GM20000 (cell line): ENCODE measurements at regions not wholly inside any gene's neighbourhood (a gene's known extent, or its start where the extent isn't known, plus 50 kb on each side); places are given as distances from the start of the nearest gene placed in this dataset.
"Not testable (repeated sequence)": the region's sequence is repeated elsewhere in the genome, so short reads cannot be mapped to it uniquely, and the experiment has no call there.

Experiments
- DNase-seq: peaks from one replicate; pipeline ENCODE4 v3.0.0; 2012; ENCODE audit warnings: low spot score
- TF ChIP-seq, protein P1 (sequence below): IDR thresholded peaks from 2 replicates; pipeline ENCODE4 v1.5.1; 2012; ENCODE audit warnings: mild to moderate bottlenecking, control low read depth; ENCODE audit errors: extremely low read depth, missing control alignments

DNA sequence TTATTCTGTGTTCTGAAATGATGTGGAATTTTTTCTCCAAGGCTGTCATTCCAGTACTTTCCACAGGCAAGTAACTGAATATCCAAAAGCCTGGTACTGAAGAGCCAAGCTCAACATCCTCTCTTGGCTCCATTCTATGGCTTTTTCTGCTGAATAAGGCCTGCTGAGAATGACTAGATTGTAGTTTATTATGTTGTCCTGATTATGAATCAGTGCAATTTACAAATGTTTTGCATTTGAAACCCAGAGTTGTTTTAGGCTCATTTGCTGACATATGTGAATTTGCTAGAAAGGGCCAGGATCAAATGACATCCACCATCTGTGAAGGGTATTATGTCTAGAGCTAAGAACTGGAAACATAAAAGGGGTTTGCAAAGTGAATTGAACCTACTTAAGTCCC, 596.6 kb downstream of the KCTD12 start:
- DNase-seq: no peak
- TF ChIP-seq, protein P1, sequence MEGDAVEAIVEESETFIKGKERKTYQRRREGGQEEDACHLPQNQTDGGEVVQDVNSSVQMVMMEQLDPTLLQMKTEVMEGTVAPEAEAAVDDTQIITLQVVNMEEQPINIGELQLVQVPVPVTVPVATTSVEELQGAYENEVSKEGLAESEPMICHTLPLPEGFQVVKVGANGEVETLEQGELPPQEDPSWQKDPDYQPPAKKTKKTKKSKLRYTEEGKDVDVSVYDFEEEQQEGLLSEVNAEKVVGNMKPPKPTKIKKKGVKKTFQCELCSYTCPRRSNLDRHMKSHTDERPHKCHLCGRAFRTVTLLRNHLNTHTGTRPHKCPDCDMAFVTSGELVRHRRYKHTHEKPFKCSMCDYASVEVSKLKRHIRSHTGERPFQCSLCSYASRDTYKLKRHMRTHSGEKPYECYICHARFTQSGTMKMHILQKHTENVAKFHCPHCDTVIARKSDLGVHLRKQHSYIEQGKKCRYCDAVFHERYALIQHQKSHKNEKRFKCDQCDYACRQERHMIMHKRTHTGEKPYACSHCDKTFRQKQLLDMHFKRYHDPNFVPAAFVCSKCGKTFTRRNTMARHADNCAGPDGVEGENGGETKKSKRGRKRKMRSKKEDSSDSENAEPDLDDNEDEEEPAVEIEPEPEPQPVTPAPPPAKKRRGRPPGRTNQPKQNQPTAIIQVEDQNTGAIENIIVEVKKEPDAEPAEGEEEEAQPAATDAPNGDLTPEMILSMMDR: no peak

DNA sequence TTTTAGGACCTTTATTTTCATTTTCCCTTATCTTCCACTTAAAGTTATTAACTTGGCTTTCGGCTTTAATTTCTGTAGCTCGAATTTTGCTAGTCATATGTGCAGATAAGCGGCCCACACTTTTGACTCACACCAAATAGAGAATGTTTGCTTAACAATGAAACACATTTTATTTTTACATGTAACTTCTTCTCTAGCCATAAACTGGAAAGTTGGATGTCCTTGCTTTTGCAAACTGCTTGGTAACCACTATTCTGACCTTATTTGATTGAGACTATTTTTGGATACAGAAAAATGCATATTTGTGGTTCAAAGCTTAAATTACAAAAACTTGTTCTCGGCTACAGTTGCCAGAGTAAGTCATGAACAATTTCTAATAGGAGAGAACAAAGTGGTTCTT, 600.0 kb downstream of the KCTD12 start:
- TF ChIP-seq, protein P1: no peak
- DNase-seq: no peak

DNA sequence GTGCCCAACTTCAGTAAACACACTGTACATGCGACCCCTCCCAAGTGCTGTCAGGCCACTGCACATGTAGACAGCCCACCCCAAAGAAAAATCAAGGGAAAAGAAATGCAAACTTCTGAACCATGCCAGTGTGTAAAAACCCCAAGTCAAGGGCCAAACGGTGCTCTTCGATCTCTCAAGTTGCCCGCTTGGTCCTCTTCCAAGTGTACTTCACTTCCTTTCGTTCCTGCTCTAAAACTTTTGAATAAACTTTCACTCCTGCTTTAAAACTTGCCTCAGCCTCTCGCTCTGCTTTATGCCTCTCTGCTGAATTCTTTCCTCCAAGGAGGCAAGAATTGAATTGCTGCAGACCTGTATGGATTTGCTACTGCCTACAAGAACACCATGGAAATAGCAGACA, 600.7 kb downstream of the KCTD12 start:
- no peak for DNase-seq
- TF ChIP-seq, protein P1: no peak

DNA sequence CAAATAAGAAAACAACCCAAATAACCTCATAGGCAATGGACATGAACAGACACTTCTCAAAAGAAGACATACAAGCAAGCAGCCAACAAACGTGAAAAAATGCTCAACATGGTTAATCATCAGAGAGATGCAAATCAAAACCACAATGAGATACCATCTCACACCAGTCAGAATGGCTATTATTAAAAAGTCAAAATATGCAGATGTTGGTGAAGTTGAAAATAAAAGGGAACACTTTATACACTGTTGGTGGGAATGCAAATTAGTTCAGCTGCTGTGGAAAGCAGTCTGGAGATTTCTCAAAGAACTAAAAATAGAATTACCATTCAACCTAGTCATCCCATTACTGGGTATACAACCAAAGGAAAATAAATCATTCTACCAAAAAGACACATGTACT, 606.4 kb downstream of the KCTD12 start:
- DNase-seq: not testable (repeated sequence)

DNA sequence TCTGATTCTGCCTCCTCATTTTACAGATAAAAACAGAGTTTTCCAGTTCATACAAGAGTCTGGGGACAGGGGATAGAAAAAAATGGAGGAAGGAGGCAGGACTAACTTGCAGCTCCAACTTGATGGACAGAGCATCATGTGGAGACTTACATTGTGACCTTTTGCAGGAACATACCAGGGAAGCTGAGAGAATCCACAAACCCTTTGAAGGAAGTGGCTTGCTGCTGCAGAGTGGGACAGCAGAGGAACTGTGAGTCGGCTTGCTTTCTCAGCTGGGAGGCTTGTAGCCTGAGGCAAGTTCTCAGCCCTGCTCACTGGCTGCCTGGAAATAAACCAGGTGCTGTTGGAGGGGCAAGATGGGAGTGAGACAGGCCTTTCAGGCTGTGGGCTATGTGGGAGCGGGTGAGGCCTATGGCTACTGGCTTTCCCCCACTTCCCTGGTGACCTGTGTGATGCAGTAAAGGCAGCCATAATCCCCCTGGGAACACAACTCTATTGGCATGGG, 614.4 kb downstream of the KCTD12 start:
- DNase-seq: no peak
- TF ChIP-seq, protein P1: no peak

DNA sequence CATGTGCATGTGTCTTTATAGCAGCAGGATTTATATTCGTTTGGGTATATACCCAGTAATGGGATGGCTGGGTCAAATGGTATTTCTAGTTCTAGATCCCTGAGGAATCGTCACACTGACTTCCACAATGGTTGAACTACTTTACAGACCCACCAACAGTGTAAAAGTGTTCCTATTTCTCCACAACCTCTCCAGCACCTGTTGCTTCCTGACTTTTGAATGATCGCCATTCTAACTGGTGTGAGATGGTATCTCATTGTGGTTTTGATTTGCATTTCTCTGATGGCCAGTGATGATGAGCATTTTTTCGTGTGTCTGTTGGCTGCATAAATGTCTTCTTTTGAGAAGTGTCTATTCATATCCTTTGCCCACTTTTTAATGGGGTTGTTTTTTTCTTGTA, 617.9 kb downstream of the KCTD12 start:
- not testable (repeated sequence) for DNase-seq

DNA sequence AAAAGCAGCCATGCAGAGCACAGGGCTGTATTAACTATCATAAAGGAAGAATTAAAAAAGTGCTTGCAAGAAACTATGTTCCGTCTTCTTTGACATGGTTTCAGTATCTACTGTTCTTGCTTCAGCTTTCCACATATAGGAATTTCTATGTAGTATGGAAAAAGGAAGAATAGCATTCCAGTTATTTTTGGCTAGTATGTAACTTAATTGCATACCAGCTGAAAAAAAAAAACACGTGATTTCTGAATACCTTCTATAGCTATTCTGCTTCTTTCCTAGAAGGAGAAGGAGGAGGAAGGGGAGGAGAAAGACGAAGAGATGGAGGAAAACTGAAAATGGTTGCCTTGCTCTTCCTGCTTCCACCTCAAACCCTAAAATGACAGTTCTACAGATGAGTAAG, 619.0 kb downstream of the KCTD12 start:
- TF ChIP-seq, protein P1: no peak
- no peak for DNase-seq

DNA sequence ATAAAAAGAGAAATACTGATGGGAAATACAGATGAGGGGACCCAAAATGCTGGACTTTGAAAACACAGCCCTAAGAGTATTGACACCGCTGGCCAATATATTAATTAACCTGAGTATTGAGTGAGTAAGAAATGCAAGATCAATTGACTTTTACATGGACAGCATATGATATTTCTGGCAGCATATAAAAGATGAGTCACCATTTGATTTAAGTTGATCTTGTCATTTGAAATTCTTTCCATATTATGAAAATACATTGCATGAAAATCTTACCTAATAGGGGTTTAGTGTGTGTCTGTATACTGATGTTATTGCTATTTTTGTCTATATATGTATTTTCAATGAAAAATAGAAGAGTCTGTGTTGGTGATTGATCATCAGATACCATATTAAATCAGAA, 619.6 kb downstream of the KCTD12 start:
- no peak for DNase-seq
- TF ChIP-seq, protein P1: no peak

DNA sequence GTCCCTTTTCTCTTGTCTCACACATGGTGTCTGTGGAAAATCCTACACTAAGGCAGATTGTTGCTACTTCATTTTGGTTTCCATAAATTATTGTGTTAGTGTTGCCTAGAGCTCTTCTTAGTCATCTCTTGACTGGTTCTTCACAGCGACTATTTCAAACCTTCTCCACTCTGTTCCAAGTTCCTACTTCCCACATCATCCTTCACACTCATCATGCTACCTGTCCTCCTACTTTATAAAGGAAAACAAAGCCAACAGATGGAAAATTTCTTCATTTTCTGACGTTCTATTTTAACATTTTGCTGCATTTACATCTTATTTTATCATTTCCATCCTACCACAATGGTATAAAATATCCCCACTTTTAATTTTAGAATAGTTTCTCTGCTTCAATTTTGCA, 614.1 kb downstream of the LMO7 start:
- DNase-seq: no peak

More for the DNA sequence above, 614.1 kb downstream of the LMO7 start:
- TF ChIP-seq, protein P1: no peak
